Sigmoid colon (tissue), 4 donors: ENCODE measurements at regions not wholly inside any gene's neighbourhood (a gene's known extent, or its start where the extent isn't known, plus 50 kb on each side); places are given as distances from the start of the nearest gene placed in this dataset.

Experiments
- EP300 ChIP-seq, 4 donors: sonication (generic); formaldehyde crosslinking; IDR thresholded peaks; one replicate each; pipeline ENCODE4 v1.6.1; 2017; ENCODE audit warnings: antibody characterized with exemption in 4 of 4
- TF ChIP-seq, protein P1 (sequence below), 4 experiments: fragments of 450-650 bp in 3 of 4; fragments of 200-600 bp in 1 of 4; IDR thresholded peaks; one replicate each; pipeline ENCODE4 v1.5.1; 2016 to 2019; ENCODE audit warnings: antibody characterized with exemption in 4 of 4, mild to moderate bottlenecking in 3 of 4, moderate library complexity in 2 of 4

DNA sequence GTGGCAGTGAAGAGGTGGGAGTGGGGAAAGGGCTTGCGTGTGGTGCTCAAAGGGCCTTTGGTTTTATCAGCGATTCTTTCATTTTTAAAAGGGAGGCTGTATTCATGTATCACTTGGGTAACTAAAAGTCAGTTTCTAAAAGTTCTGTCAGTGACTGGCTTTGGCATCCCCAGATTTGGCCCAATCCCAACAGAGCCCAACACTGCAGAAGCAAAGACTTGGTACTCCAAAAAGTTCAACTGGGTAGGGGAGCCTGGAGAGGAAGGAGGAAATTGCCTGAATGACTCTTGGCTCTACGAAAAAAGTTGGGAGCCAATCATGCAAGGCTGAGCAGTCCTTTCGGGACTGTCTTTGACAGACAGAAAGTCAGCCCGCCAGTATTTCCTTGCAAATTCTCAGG lies 54.5 kb upstream of the COL13A1 start:
- TF ChIP-seq, protein P1, sequence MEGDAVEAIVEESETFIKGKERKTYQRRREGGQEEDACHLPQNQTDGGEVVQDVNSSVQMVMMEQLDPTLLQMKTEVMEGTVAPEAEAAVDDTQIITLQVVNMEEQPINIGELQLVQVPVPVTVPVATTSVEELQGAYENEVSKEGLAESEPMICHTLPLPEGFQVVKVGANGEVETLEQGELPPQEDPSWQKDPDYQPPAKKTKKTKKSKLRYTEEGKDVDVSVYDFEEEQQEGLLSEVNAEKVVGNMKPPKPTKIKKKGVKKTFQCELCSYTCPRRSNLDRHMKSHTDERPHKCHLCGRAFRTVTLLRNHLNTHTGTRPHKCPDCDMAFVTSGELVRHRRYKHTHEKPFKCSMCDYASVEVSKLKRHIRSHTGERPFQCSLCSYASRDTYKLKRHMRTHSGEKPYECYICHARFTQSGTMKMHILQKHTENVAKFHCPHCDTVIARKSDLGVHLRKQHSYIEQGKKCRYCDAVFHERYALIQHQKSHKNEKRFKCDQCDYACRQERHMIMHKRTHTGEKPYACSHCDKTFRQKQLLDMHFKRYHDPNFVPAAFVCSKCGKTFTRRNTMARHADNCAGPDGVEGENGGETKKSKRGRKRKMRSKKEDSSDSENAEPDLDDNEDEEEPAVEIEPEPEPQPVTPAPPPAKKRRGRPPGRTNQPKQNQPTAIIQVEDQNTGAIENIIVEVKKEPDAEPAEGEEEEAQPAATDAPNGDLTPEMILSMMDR (IDR thresholded peaks at IDR 0.05) = no peak
- no peak for TF ChIP-seq EP300 (IDR thresholded peaks at IDR 0.05)
